ENCODE measurements at regions not wholly inside any gene's neighbourhood (a gene's known extent, or its start where the extent isn't known, plus 50 kb on each side); places are given as distances from the start of the nearest gene placed in this dataset.

DNA sequence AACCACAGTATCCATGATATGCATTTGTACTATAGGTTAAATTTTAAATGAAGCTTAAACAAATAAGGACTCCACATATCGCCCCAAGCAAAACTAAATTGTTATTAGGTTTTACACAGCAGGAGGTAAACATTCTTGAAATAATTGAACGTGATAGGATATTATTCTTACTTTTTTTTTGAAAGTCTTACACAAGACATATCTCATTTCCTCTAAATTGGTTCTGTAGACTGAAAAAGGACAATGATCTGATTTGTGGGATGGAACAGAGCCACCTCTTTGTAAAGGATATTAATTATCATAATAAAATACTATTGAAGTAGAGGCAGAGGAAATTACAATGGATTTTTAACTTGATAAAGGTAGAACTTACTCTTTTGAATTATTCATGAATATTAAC, 155.1 kb upstream of the SEMA3D start:
- no peak overlapping the region for H3K9ac ChIP-seq (ENCODE audit: insufficient read depth, low read length, poor library complexity, severe bottlenecking)
- no peak overlapping the region for H3K27ac ChIP-seq (ENCODE audit: low read depth in 1 of 2, low read length in 2 of 2)
- no peak for DNase-seq
- Mint-ChIP-seq H3K36me3 (no peaks in the 10 kb centered on the region), H3K4me3 (no peak overlapping the region), H3K9me3 (peaks cover 0 to 2% (median 0%) of the 10 kb centered on the region in 7 donors), H3K4me1 (no peaks in the 10 kb centered on the region), H3K27ac (no peak overlapping the region), H3K27me3 (ENCODE audit: low read depth in 3 of 3) (no peaks in the 10 kb centered on the region)
- intact Hi-C loops (cut with micrococcal nuclease) = no loop called here
- no peaks in the 10 kb centered on the region for H3K4me1 ChIP-seq (ENCODE audit: control insufficient read depth in 1 of 2, insufficient read depth in 2 of 2, low read length in 2 of 2)
- TF ChIP-seq, protein P1, sequence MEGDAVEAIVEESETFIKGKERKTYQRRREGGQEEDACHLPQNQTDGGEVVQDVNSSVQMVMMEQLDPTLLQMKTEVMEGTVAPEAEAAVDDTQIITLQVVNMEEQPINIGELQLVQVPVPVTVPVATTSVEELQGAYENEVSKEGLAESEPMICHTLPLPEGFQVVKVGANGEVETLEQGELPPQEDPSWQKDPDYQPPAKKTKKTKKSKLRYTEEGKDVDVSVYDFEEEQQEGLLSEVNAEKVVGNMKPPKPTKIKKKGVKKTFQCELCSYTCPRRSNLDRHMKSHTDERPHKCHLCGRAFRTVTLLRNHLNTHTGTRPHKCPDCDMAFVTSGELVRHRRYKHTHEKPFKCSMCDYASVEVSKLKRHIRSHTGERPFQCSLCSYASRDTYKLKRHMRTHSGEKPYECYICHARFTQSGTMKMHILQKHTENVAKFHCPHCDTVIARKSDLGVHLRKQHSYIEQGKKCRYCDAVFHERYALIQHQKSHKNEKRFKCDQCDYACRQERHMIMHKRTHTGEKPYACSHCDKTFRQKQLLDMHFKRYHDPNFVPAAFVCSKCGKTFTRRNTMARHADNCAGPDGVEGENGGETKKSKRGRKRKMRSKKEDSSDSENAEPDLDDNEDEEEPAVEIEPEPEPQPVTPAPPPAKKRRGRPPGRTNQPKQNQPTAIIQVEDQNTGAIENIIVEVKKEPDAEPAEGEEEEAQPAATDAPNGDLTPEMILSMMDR (IDR thresholded peaks at IDR 0.05) = no peak
- no peaks in the 10 kb centered on the region for H3K9me3 ChIP-seq (replicated peaks in 1 of 2; ENCODE audit: control insufficient read depth in 1 of 2, insufficient read depth in 1 of 2, low read length in 2 of 2)
- no peak overlapping the region for H3K4me3 ChIP-seq (replicated peaks in 1 of 3; ENCODE audit: low read depth in 2 of 3, low read length in 3 of 3)
- no peak overlapping the region for H3K4me2 ChIP-seq (replicated peaks; ENCODE audit: extremely low read depth, low read length, poor library complexity, severe bottlenecking)
- H4K20me1 ChIP-seq (ENCODE audit: insufficient read depth, low read length) = no peaks in the 10 kb centered on the region
- H3K27me3 ChIP-seq (ENCODE audit: control insufficient read depth in 2 of 2, insufficient read depth in 2 of 2, low read length in 2 of 2) = no peaks in the 10 kb centered on the region
- H3K36me3 ChIP-seq (replicated peaks in 1 of 2; ENCODE audit: control insufficient read depth in 1 of 2, insufficient read depth in 2 of 2, low read length in 2 of 2) = no peaks in the 10 kb centered on the region
- no CpG with 5 or more reads among the region's 2 CpGs for WGBS (ENCODE audit: insufficient coverage)
- no peak overlapping the region for H2AFZ ChIP-seq (ENCODE audit: insufficient read depth, low read depth, low read length, poor library complexity, severe bottlenecking)
- no peaks in the 10 kb centered on the region for H3K79me2 ChIP-seq (ENCODE audit: insufficient read depth, low read length)

DNA sequence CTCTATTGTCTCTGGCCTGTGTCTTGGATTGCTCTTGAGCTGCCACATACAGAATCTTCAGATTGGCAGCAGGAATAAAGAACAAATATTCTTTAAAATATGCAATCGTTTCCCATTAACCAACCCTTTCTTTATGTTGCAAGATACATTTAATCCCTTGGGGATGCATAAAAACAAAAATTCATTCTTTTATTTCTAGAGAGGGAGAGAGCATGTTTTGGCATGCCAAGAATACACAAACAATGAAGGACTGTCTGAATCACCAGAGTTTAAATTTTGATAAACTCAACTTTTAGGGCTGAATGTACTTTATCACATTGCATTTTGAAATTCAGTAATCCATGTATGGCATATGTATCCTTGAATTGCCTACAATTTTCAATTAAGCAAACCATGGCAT, 154.3 kb upstream of the SEMA3D start:
- no peaks in the 10 kb centered on the region for H3K36me3 Mint-ChIP-seq
- Histone ChIP-seq H3K79me2 (ENCODE audit: insufficient read depth, low read length) (no peaks in the 10 kb centered on the region), H4K20me1 (ENCODE audit: insufficient read depth, low read length) (no peaks in the 10 kb centered on the region), H3K27ac (ENCODE audit: low read depth in 1 of 2, low read length in 2 of 2) (no peak overlapping the region), H3K9ac (ENCODE audit: insufficient read depth, low read length, poor library complexity, severe bottlenecking) (no peak overlapping the region), H3K27me3 (ENCODE audit: control insufficient read depth in 2 of 2, insufficient read depth in 2 of 2, low read length in 2 of 2) (no peaks in the 10 kb centered on the region), H2AFZ (ENCODE audit: insufficient read depth, low read depth, low read length, poor library complexity, severe bottlenecking) (no peak overlapping the region), H3K36me3 (replicated peaks in 1 of 2; ENCODE audit: control insufficient read depth in 1 of 2, insufficient read depth in 2 of 2, low read length in 2 of 2) (no peaks in the 10 kb centered on the region), H3K4me3 (replicated peaks in 1 of 3; ENCODE audit: low read depth in 2 of 3, low read length in 3 of 3) (no peak overlapping the region), H3K4me2 (replicated peaks; ENCODE audit: extremely low read depth, low read length, poor library complexity, severe bottlenecking) (no peak overlapping the region), H3K9me3 (replicated peaks in 1 of 2; ENCODE audit: control insufficient read depth in 1 of 2, insufficient read depth in 1 of 2, low read length in 2 of 2) (no peaks in the 10 kb centered on the region), H3K4me1 (ENCODE audit: control insufficient read depth in 1 of 2, insufficient read depth in 2 of 2, low read length in 2 of 2) (no peaks in the 10 kb centered on the region)
- TF ChIP-seq, protein P1 (IDR thresholded peaks at IDR 0.05) = no peak
- intact Hi-C loops (cut with micrococcal nuclease) = no loop called here
- no CpG with 5 or more reads among the region's 1 CpG for WGBS (ENCODE audit: insufficient coverage)
- no peaks in the 10 kb centered on the region for H3K4me1 Mint-ChIP-seq
- no peak overlapping the region for H3K27ac Mint-ChIP-seq
- peaks cover 0 to 2% (median 0%) of the 10 kb centered on the region in 7 donors for H3K9me3 Mint-ChIP-seq
- H3K4me3 Mint-ChIP-seq = no peak overlapping the region
- no peaks in the 10 kb centered on the region for H3K27me3 Mint-ChIP-seq (ENCODE audit: low read depth in 3 of 3)
- DNase-seq = no peak
